GM12892 (cell line): ENCODE measurements at regions not wholly inside any gene's neighbourhood (a gene's known extent, or its start where the extent isn't known, plus 50 kb on each side); places are given as distances from the start of the nearest gene placed in this dataset.

Experiments used
- DNase-seq: peaks from one replicate; pipeline ENCODE4 v3.0.0; 2011; ENCODE audit not compliant: insufficient read length
- FAIRE-seq: peaks from 2 replicates; lab custom pipeline; 2011; peaks lifted over from hg19 to GRCh38; lab: Jason Lieb, UNC
- POLR2A ChIP-seq: IDR thresholded peaks from 2 replicates; pipeline ENCODE4 v1.6.1; 2011; ENCODE audit warnings: low read depth, low read length, control low read depth
- POLR2AphosphoS5 ChIP-seq: IDR thresholded peaks from 2 replicates; pipeline ENCODE4 v1.6.1; 2011; ENCODE audit warnings: low read depth, low read length, control low read depth
- TAF1 ChIP-seq: IDR thresholded peaks from 2 replicates; pipeline ENCODE4 v1.6.1; 2011; ENCODE audit warnings: low read depth, mild to moderate bottlenecking, control low read depth, low read length, borderline replicate concordance

DNA sequence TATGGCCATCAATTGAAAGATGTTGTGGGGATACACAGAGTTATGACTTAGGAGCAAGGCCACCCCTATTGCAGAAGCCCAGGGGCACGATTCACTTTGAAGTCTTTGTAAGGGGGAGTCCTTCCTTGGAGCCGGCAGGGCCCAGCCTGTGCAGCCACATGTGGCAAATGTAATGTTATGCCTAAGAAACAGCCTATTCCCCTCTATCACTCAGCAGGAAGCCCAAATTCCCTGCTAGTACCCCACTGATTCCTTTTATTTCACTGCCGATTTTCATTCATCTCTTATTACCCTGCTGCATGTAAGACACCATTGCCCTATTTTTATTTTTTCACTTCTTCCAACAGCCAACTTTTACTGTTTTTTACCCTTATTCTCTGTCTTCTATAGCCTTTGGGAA, 233.2 kb downstream of the PMP22 start:
- no peak for DNase-seq
- TF ChIP-seq POLR2A = no peak
- no peak for TF ChIP-seq POLR2AphosphoS5
- TF ChIP-seq TAF1 = no peak
- FAIRE-seq = no peak

GRCh38 chr17:15029469-15029868, 235.7 kb downstream of the PMP22 start:
- DNase-seq (no peak), FAIRE-seq (no peak)
- TF ChIP-seq POLR2A = no peak
- TF ChIP-seq POLR2AphosphoS5 = no peak
- TF ChIP-seq TAF1 = no peak

DNA sequence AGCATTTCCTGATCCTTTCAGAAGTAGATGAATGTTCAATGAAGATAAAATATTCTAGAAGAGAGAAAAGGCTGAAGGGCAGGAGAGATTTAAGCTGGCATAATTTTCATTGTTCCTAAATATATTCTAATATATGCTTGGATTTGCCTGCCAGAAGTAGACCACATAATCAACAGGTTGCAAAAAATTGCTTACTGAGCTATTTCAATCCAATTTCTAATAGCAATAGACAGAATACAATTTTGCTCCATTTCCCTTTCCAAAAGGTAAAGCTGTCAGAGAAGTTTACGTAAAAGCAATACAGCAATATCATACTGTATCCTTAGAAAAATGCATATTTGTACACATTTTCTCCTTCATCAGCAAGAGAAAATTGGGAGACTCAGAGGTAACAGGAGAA, 237.3 kb downstream of the PMP22 start:
- no peak for FAIRE-seq
- DNase-seq = no peak
- TF ChIP-seq POLR2AphosphoS5 = no peak
- no peak for TF ChIP-seq TAF1

DNA sequence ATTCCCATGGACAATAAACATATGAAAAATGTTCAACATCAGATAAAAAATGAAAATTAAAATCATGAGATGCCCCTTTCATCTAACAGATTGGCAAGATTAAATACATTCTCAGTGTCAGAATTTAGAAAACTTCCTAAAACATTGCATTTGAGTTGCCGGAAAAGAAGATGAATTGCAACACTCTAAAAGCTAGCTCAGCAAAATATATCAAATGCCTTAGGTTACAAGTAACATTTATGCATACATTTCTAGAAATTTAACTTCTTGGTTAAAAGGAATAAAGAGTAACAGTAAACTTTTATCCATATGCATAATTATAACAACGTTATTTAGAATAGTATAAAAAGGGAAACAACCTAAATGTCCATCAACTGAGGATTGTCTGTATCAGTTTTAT, 239.0 kb downstream of the PMP22 start:
- no peak for TF ChIP-seq POLR2AphosphoS5
- no peak for TF ChIP-seq POLR2A
- no peak for TF ChIP-seq TAF1
- FAIRE-seq (no peak), DNase-seq (no peak)

GRCh38 chr17:15023589-15024336, 241.4 kb downstream of the PMP22 start:
- no peak for FAIRE-seq

GRCh38 chr17:15019158-15019557, 246.0 kb downstream of the PMP22 start:
- FAIRE-seq = no peak
- no peak for TF ChIP-seq POLR2A
- TF ChIP-seq POLR2AphosphoS5 = no peak
- no peak for TF ChIP-seq TAF1

More at GRCh38 chr17:15023589-15024336, 241.4 kb downstream of the PMP22 start:
- no peak for DNase-seq
- TF ChIP-seq POLR2AphosphoS5 (no peak), POLR2A (no peak), TAF1 (no peak)

DNA sequence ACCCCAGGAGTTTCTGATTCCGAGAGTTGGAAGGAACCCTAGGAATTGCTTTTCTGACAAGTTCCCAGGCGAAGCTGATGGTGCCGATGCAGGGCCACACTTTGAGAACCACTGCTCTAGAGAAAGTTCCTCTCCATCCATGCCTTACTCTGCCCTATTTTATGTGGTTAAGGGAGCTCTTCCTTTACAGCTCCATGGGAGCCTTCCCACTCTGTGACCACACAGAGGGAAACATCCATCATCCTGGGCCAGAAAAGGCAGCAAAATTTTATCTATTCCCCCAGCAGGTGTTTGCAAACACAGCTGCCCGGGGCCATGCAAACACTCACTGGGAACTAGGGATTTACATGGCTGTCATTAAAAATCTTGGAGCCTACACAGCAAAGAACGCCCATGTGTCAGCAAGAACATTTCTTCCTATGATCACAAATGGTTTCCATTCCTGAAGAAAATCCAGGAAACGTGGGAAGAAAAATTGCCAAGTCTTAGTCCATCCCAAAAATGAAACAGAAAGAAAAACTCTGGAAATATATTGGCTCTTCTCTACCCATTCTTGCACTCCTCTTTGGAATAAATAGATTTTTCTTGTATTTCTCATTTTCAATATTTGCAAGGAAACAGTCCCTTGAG, 252.7 kb downstream of the PMP22 start:
- TF ChIP-seq POLR2AphosphoS5 (no peak), POLR2A (no peak)
- FAIRE-seq = no peak
- no peak for DNase-seq

More at GRCh38 chr17:15019158-15019557, 246.0 kb downstream of the PMP22 start:
- DNase-seq = no peak

DNA sequence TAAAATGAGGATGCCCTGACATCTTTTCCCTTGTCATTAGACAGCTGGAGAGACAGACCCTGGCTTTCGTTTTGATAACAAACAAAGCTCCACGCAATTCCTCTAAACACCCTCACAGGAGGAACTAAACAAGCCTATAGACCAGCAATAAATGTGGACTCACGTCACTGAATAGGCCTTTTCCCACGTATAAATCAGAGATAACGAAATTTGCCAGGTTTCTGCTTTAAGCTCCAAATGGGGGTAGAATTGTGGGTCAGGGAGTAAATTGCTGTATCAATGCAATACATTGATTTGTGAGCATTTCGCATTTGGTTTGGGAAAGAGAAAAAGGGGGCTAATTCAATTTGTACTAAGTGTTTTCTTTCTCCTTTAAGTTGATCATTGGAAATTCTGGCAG, 256.0 kb downstream of the PMP22 start:
- FAIRE-seq (no peak), DNase-seq (no peak)
- TF ChIP-seq POLR2A = no peak
- no peak for TF ChIP-seq POLR2AphosphoS5
- no peak for TF ChIP-seq TAF1

GRCh38 chr17:15007147-15007553, 258.0 kb downstream of the PMP22 start:
- no peak for FAIRE-seq
- TF ChIP-seq TAF1 (no peak), POLR2AphosphoS5 (no peak), POLR2A (no peak)
- no peak for DNase-seq

- DNase-seq = no peak
- no peak for FAIRE-seq
- TF ChIP-seq POLR2A (no peak), TAF1 (no peak), POLR2AphosphoS5 (no peak)
These were observed 258.6 kb downstream of the PMP22 start for GRCh38 chr17:15006421-15007128.

GRCh38 chr17:15000661-15001060, 264.5 kb downstream of the PMP22 start:
- FAIRE-seq = no peak
- TF ChIP-seq TAF1 = no peak
- no peak for TF ChIP-seq POLR2AphosphoS5
- no peak for TF ChIP-seq POLR2A
- no peak for DNase-seq

GRCh38 chr17:14997290-14997689, 267.8 kb downstream of the PMP22 start:
- no peak for TF ChIP-seq POLR2A
- DNase-seq (no peak), FAIRE-seq (no peak)
